HFF-Myc (cell line): ENCODE measurements at regions not wholly inside any gene's neighbourhood (a gene's known extent, or its start where the extent isn't known, plus 50 kb on each side); places are given as distances from the start of the nearest gene placed in this dataset.

Experiments
- DNase-seq: peaks from one replicate; pipeline ENCODE4 v3.0.0-alpha.2; 2011; ENCODE audit warnings: low read depth; ENCODE audit errors: extremely low read depth
- H3K4me3 ChIP-seq: replicated peaks from 2 replicates; pipeline ENCODE4 v1.5.1; 2011; ENCODE audit warnings: low read depth, mild to moderate bottlenecking, control low read depth, low read length
- TF ChIP-seq, protein P1 (sequence below): IDR thresholded peaks from 2 replicates; pipeline ENCODE4 v1.5.1; 2012; ENCODE audit warnings: mild to moderate bottlenecking, low read depth, low read length, control low read depth; ENCODE audit errors: missing control alignments

- no peak for DNase-seq
- TF ChIP-seq, protein P1, sequence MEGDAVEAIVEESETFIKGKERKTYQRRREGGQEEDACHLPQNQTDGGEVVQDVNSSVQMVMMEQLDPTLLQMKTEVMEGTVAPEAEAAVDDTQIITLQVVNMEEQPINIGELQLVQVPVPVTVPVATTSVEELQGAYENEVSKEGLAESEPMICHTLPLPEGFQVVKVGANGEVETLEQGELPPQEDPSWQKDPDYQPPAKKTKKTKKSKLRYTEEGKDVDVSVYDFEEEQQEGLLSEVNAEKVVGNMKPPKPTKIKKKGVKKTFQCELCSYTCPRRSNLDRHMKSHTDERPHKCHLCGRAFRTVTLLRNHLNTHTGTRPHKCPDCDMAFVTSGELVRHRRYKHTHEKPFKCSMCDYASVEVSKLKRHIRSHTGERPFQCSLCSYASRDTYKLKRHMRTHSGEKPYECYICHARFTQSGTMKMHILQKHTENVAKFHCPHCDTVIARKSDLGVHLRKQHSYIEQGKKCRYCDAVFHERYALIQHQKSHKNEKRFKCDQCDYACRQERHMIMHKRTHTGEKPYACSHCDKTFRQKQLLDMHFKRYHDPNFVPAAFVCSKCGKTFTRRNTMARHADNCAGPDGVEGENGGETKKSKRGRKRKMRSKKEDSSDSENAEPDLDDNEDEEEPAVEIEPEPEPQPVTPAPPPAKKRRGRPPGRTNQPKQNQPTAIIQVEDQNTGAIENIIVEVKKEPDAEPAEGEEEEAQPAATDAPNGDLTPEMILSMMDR: no peak
- no peak overlapping the region for H3K4me3 ChIP-seq
Measured at GRCh38 chr12:65758401-65758800, 65.9 kb upstream of the HMGA2 start.

DNA sequence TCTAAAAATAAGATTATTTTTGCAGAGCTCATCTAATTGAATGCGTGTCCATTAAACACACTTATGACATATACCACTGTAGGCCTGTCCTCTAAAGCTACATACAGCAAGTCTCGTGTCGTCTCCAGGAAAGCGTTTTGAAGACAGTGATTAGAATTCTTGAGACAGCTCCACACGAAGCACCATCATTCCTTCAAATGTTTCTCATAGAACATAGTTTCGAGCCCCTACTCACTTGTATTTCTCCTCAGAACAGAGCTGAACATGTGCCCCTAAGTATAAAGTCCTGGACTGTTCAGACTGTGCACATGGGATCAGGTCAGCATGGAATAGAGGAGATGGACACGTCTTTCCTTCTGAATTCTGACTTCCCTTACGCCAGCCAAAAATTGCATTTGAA, 64.5 kb upstream of the HMGA2 start:
- no peak for DNase-seq
- TF ChIP-seq, protein P1: no peak

GRCh38 chr12:65761301-65761700, 63.0 kb upstream of the HMGA2 start:
- no peak overlapping the region for H3K4me3 ChIP-seq
- DNase-seq: no peak
- TF ChIP-seq, protein P1: no peak

More for the DNA sequence above, 64.5 kb upstream of the HMGA2 start:
- H3K4me3 ChIP-seq: no peak overlapping the region

DNA sequence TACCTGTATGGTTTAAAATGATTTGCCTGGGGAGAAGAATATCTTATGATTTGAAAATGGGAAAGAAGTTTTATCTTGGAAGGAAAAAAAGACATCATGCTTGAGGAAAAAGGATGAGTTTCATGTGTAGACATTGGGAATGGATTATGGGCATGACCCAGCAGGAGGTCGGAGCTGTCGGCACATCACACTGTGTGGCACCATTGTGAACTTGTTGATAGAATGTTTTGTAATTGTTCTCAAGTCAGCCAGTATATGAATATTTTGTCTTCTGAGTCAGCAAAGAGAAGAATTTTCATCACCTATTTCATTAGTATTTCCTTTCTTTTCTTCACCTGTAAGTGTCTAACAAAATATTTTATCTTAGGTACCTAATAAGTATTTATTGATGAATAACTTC, 60.0 kb upstream of the HMGA2 start:
- TF ChIP-seq, protein P1: no peak
- H3K4me3 ChIP-seq: no peak overlapping the region
- DNase-seq: no peak

- no peak overlapping the region for H3K4me3 ChIP-seq
- TF ChIP-seq, protein P1: no peak
- no peak for DNase-seq
Measured at GRCh38 chr12:65765436-65765813, 58.9 kb upstream of the HMGA2 start.

- no peak for DNase-seq
- TF ChIP-seq, protein P1: no peak
- no peak overlapping the region for H3K4me3 ChIP-seq
Measured at GRCh38 chr12:65769880-65770279, 54.4 kb upstream of the HMGA2 start.
